Stimulated activated naive CD8-positive, alpha-beta T cell treated with anti-CD3 and anti-CD28 coated beads, Interleukin-15, amount 100 ng/mL, for 72 hours (primary cell): ENCODE measurements at regions not wholly inside any gene's neighbourhood (a gene's known extent, or its start where the extent isn't known, plus 50 kb on each side); places are given as distances from the start of the nearest gene placed in this dataset.
"Not testable (repeated sequence)": the region's sequence is repeated elsewhere in the genome, so short reads cannot be mapped to it uniquely, and the experiment has no call there.

Experiments
- ATAC-seq: fragments of 150-1000 bp; cut with Tn5 transposase; 2 replicates; pipeline ENCODE4 v1.10.0; 2021; ENCODE audit warnings: mild to moderate bottlenecking, moderate library complexity
- DNase-seq, 2 donors: peaks; one replicate each; pipeline ENCODE4 v3.0.0; 2021 to 2022
- H3K27ac Mint-ChIP-seq, 2 donors: one replicate each; pipeline ENCODE4 v1.8.0; 2022; ENCODE audit warnings: mild to moderate bottlenecking in 2 of 2, mixed read lengths in 2 of 2, moderate library complexity in 2 of 2
- H3K27me3 Mint-ChIP-seq: one replicate; pipeline ENCODE4 v1.8.0; 2022; ENCODE audit warnings: mixed read lengths
- H3K4me1 Mint-ChIP-seq: one replicate; pipeline ENCODE4 v1.8.0; 2022; ENCODE audit warnings: mild to moderate bottlenecking, mixed read lengths
- H3K4me3 Mint-ChIP-seq, 2 donors: one replicate each; pipeline ENCODE4 v1.8.0; 2022; ENCODE audit warnings: mild to moderate bottlenecking in 2 of 2, mixed read lengths in 2 of 2, moderate library complexity in 1 of 2
- H3K9me3 Mint-ChIP-seq, 2 donors: one replicate each; pipeline ENCODE4 v1.8.0; 2022; ENCODE audit warnings: mixed read lengths in 2 of 2

GRCh38 chr3:193812078-193812725 is 219.2 kb downstream of the OPA1 start:
- H3K27me3 Mint-ChIP-seq, result peaks cover 6% of the 10 kb centered on the region
- ATAC-seq, result no peak
- H3K4me3 Mint-ChIP-seq, result no peak overlapping the region
- H3K9me3 Mint-ChIP-seq, result no peaks in the 10 kb centered on the region
- DNase-seq, result no peak
- no peak overlapping the region for H3K27ac Mint-ChIP-seq
- no peaks in the 10 kb centered on the region for H3K4me1 Mint-ChIP-seq

GRCh38 chr3:193812791-193813500 is 219.9 kb downstream of the OPA1 start:
- Mint-ChIP-seq H3K4me1 (no peaks in the 10 kb centered on the region), H3K27ac (peak overlapping the region in 1 of 2 donors; percentile 35), H3K4me3 (no peak overlapping the region), H3K27me3 (peaks cover 6% of the 10 kb centered on the region), H3K9me3 (no peaks in the 10 kb centered on the region)
- no peak for ATAC-seq
- no peak for DNase-seq

- peaks cover 6% of the 10 kb centered on the region for H3K27me3 Mint-ChIP-seq
- H3K9me3 Mint-ChIP-seq, result no peaks in the 10 kb centered on the region
- no peaks in the 10 kb centered on the region for H3K4me1 Mint-ChIP-seq
- H3K27ac Mint-ChIP-seq, result no peak overlapping the region
- H3K4me3 Mint-ChIP-seq, result no peak overlapping the region
- no peak for DNase-seq
- no peak for ATAC-seq
Observed at GRCh38 chr3:193813501-193813830, 220.5 kb downstream of the OPA1 start.

- ATAC-seq (no peak), DNase-seq (no peak)
- Mint-ChIP-seq H3K27ac (no peak overlapping the region), H3K4me1 (no peaks in the 10 kb centered on the region), H3K4me3 (no peak overlapping the region), H3K27me3 (peaks cover 14% of the 10 kb centered on the region), H3K9me3 (no peaks in the 10 kb centered on the region)
Observed at GRCh38 chr3:193814166-193814892, 221.3 kb downstream of the OPA1 start.

GRCh38 chr3:193815246-193816027 is 222.4 kb downstream of the OPA1 start:
- ATAC-seq (no peak), DNase-seq (no peak)
- Mint-ChIP-seq H3K4me3 (no peak overlapping the region), H3K4me1 (no peaks in the 10 kb centered on the region), H3K27ac (no peak overlapping the region), H3K9me3 (no peaks in the 10 kb centered on the region), H3K27me3 (peaks cover 19% of the 10 kb centered on the region)

- Mint-ChIP-seq H3K4me3 (no peak overlapping the region), H3K27me3 (peaks cover 24% of the 10 kb centered on the region), H3K4me1 (no peaks in the 10 kb centered on the region), H3K27ac (no peak overlapping the region), H3K9me3 (no peaks in the 10 kb centered on the region)
- DNase-seq, result no peak
- no peak for ATAC-seq
Observed at GRCh38 chr3:193816028-193816395, 223.0 kb downstream of the OPA1 start.

- H3K27ac Mint-ChIP-seq, result no peak overlapping the region
- no peak overlapping the region for H3K4me3 Mint-ChIP-seq
- no peaks in the 10 kb centered on the region for H3K9me3 Mint-ChIP-seq
- DNase-seq (no peak), ATAC-seq (no peak)
- no peaks in the 10 kb centered on the region for H3K4me1 Mint-ChIP-seq
- peaks cover 27% of the 10 kb centered on the region for H3K27me3 Mint-ChIP-seq
Observed at GRCh38 chr3:193816656-193817311, 223.8 kb downstream of the OPA1 start.

GRCh38 chr3:193819117-193820010 is 226.4 kb downstream of the OPA1 start:
- Mint-ChIP-seq H3K27me3 (peaks cover 41% of the 10 kb centered on the region), H3K4me1 (no peaks in the 10 kb centered on the region), H3K27ac (no peak overlapping the region), H3K4me3 (no peak overlapping the region), H3K9me3 (no peaks in the 10 kb centered on the region)
- no peak for ATAC-seq
- DNase-seq, result no peak

- no peaks in the 10 kb centered on the region for H3K9me3 Mint-ChIP-seq
- no peaks in the 10 kb centered on the region for H3K4me1 Mint-ChIP-seq
- DNase-seq (no peak), ATAC-seq (no peak)
- no peak overlapping the region for H3K4me3 Mint-ChIP-seq
- no peak overlapping the region for H3K27ac Mint-ChIP-seq
- peaks cover 41% of the 10 kb centered on the region for H3K27me3 Mint-ChIP-seq
Observed at GRCh38 chr3:193821151-193821668, 228.2 kb downstream of the OPA1 start.

- no peaks in the 10 kb centered on the region for H3K4me1 Mint-ChIP-seq
- no peak overlapping the region for H3K4me3 Mint-ChIP-seq
- ATAC-seq, result no peak
- H3K9me3 Mint-ChIP-seq, result no peaks in the 10 kb centered on the region
- peaks cover 46% of the 10 kb centered on the region for H3K27me3 Mint-ChIP-seq
- no peak overlapping the region for H3K27ac Mint-ChIP-seq
- no peak for DNase-seq
Observed at GRCh38 chr3:193822492-193823212, 229.6 kb downstream of the OPA1 start.

- ATAC-seq, H3K4me1 Mint-ChIP-seq, H3K27ac Mint-ChIP-seq, H3K9me3 Mint-ChIP-seq, H3K4me3 Mint-ChIP-seq, DNase-seq: not testable (repeated sequence)
- peaks cover 46% of the 10 kb centered on the region for H3K27me3 Mint-ChIP-seq
Observed at GRCh38 chr3:193823213-193823605, 230.2 kb downstream of the OPA1 start.

GRCh38 chr3:193824365-193824764 is 231.4 kb downstream of the OPA1 start:
- ATAC-seq (no peak), DNase-seq (no peak)
- Mint-ChIP-seq H3K4me3 (no peak overlapping the region), H3K27ac (no peak overlapping the region), H3K27me3 (peaks cover 46% of the 10 kb centered on the region), H3K9me3 (no peaks in the 10 kb centered on the region), H3K4me1 (no peaks in the 10 kb centered on the region)

GRCh38 chr3:193825617-193826016 is 232.6 kb downstream of the OPA1 start:
- DNase-seq, result no peak
- Mint-ChIP-seq H3K4me1 (no peaks in the 10 kb centered on the region), H3K4me3 (no peak overlapping the region), H3K27ac (no peak overlapping the region), H3K27me3 (peaks cover 39% of the 10 kb centered on the region), H3K9me3 (no peaks in the 10 kb centered on the region)
- no peak for ATAC-seq
